GM12892 (cell line): ENCODE measurements at regions not wholly inside any gene's neighbourhood (a gene's known extent, or its start where the extent isn't known, plus 50 kb on each side); places are given as distances from the start of the nearest gene placed in this dataset.

Experiments used
- POLR2A ChIP-seq: IDR thresholded peaks from 2 replicates; pipeline ENCODE4 v1.6.1; 2011; ENCODE audit warnings: low read depth, low read length, control low read depth
- POLR2AphosphoS5 ChIP-seq: IDR thresholded peaks from 2 replicates; pipeline ENCODE4 v1.6.1; 2011; ENCODE audit warnings: low read depth, low read length, control low read depth

- TF ChIP-seq POLR2AphosphoS5 (no peak), POLR2A (no peak)
These were observed 348.7 kb upstream of the KLF3 start for GRCh38 chr4:38315286-38315685.
